ENCODE measurements at regions not wholly inside any gene's neighbourhood (a gene's known extent, or its start where the extent isn't known, plus 50 kb on each side); places are given as distances from the start of the nearest gene placed in this dataset.

DNA sequence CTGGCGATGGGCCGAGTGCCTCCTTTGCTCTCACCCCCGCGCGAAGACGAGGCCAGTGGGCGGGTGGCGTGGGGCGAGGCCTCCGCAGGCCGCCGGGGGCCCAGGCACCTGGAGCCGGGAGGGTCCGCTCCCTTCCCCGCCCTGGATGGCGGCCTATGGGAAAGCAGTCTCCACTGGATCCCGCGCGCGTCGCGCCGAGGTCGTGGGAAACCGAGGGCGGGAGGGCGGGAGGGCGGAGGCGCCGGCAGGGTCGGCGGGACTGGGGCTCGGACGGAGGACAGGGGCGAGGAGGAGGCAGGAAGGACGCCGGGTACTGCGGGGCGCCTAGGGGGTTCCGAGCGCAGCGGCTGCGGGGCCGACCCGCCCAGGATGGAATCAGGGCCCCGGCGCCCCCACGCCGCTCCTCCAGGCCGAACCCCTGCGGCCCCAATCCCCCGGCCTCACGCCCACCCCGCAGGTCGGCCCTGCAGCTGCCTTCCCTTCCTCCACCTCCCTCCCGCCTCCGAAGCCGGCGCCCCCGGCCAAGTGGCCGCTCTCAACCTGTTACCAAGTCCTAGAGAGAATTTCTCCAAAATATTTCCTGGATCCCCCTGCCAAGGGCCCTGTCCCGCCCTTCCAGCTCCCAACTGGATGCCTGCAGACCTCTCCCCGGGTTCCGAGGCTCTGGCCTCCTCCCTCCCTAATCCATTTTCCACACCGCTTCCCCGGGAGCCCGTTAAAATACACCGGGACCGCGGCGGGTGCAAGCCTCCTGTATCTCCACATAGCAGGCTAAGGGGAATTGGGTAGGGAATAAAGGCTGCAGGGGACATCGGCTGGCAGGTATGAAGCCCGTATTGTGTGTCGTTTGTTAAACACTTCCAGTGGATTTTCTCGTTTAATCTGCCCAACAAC is 146.3 kb downstream of the ERCC6L2 start:
- DNase-seq, result peak in 3 of 5 donors; percentile 25 to 68 (median 38)
- WGBS, 4 donors, result 1 to 2% (median 1%) methylated on average over 43 to 75 of the region's 75 CpGs
- Histone ChIP-seq H3K9me3 (no peaks in the 10 kb centered on the region), H3K4me1 (peaks cover 0 to 37% (median 17%) of the 10 kb centered on the region in 12 donors), H3K4me3 (peak overlapping the region; percentile 45 to 68 (median 59)), H3K27ac (peak overlapping the region; percentile 44 to 79 (median 62)), H3K36me3 (peaks cover 0 to 9% (median 0%) of the 10 kb centered on the region in 9 donors), H3K27me3 (peaks cover 0 to 45% (median 27%) of the 10 kb centered on the region in 9 donors)
- intact Hi-C loops (cut with DNase I), result no loop called here
- ATAC-seq, result peak in 3 of 4 donors; percentile 16 to 40 (median 36)
- TF ChIP-seq, protein P1, sequence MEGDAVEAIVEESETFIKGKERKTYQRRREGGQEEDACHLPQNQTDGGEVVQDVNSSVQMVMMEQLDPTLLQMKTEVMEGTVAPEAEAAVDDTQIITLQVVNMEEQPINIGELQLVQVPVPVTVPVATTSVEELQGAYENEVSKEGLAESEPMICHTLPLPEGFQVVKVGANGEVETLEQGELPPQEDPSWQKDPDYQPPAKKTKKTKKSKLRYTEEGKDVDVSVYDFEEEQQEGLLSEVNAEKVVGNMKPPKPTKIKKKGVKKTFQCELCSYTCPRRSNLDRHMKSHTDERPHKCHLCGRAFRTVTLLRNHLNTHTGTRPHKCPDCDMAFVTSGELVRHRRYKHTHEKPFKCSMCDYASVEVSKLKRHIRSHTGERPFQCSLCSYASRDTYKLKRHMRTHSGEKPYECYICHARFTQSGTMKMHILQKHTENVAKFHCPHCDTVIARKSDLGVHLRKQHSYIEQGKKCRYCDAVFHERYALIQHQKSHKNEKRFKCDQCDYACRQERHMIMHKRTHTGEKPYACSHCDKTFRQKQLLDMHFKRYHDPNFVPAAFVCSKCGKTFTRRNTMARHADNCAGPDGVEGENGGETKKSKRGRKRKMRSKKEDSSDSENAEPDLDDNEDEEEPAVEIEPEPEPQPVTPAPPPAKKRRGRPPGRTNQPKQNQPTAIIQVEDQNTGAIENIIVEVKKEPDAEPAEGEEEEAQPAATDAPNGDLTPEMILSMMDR (IDR thresholded peaks at IDR 0.05), result no peak
- no peak for TF ChIP-seq POLR2A (IDR thresholded peaks at IDR 0.05)

DNA sequence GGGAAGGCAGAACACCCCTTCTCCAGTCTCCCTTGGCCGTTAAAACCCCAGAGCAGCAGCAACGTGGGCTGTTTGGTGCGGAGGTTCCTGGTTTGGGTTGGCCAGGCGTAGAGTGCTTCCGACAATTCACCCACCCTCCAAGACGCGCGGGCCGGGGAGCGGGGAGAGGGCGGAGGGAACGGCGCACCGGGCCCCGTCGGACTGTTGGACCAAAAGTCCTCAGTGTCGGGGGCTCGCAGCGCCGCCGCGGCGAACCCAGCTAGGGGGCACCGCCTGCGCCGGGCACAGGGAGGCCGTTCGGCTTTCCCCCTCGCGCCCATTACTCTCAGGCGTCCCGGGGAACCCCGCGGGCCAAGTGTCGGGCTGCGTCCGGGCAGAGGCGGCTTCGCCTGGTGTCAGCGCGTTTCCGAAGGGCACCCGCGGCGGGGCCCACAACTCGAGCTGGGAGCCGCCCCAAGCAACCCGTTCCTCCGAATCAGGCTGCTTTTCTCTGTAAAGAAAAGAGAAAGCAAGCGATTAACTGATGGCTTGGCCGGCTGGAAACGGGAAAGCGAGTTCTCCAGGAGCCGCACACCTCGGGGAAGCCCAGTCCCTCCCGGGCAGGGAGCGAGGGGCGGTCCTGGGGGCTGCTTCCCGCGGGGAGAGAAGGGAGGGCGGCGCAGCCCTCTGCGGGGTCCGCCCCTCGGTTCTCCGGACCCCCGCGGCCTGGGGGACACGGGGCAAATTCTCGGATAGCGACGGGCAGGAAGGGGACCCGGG is 145.5 kb downstream of the ERCC6L2 start:
- peaks cover 0 to 38% (median 25%) of the 10 kb centered on the region in 9 donors for H3K27me3 ChIP-seq
- DNase-seq (peak in 4 of 5 donors; percentile 34 to 69 (median 40)), ATAC-seq (peak in 3 of 4 donors; percentile 62 to 66 (median 63))
- peak in 1 of 2 donors; percentile 11 for TF ChIP-seq POLR2A (IDR thresholded peaks at IDR 0.05)
- TF ChIP-seq, protein P1 (IDR thresholded peaks at IDR 0.05), result peak in 1 of 12 donors; percentile 4
- intact Hi-C loops (cut with DNase I), result no loop called here
- no peaks in the 10 kb centered on the region for H3K9me3 ChIP-seq
- peak overlapping the region; percentile 45 to 68 (median 59) for H3K4me3 ChIP-seq
- peak overlapping the region; percentile 44 to 79 (median 62) for H3K27ac ChIP-seq
- peaks cover 0 to 42% (median 17%) of the 10 kb centered on the region in 12 donors for H3K4me1 ChIP-seq
- WGBS, 4 donors, result 0 to 2% (median 1%) methylated on average over 2 to 73 of the region's 73 CpGs
- peaks cover 0 to 12% (median 5%) of the 10 kb centered on the region in 9 donors for H3K36me3 ChIP-seq

- Histone ChIP-seq H3K36me3 (peaks cover 0 to 14% (median 6%) of the 10 kb centered on the region in 9 donors), H3K9me3 (no peaks in the 10 kb centered on the region), H3K4me3 (peak overlapping the region; percentile 45 to 68 (median 59)), H3K27me3 (peaks cover 0 to 35% (median 25%) of the 10 kb centered on the region in 9 donors), H3K4me1 (peaks cover 0 to 46% (median 17%) of the 10 kb centered on the region in 12 donors), H3K27ac (peak overlapping the region in 8 of 12 donors; percentile 29 to 75 (median 64))
- TF ChIP-seq, protein P1 (IDR thresholded peaks at IDR 0.05), result no peak
- no peak for TF ChIP-seq POLR2A (IDR thresholded peaks at IDR 0.05)
- DNase-seq (no peak), ATAC-seq (no peak)
- intact Hi-C loops (cut with DNase I), result no loop called here
- WGBS, 4 donors, result 52 to 68% (median 61%) methylated on average over 13 of the region's 13 CpGs
Measured at GRCh38 chr9:96020300-96020791, 144.9 kb downstream of the ERCC6L2 start.
